Left ventricle myocardium superior (tissue), 1 donor: ENCODE measurements at regions not wholly inside any gene's neighbourhood (a gene's known extent, or its start where the extent isn't known, plus 50 kb on each side); places are given as distances from the start of the nearest gene placed in this dataset.

Source experiments
- ATAC-seq: fragments of 200-7000 bp; cut with Tn5 transposase; one replicate; pipeline ENCODE4 v1.9.1; 2020; ENCODE audit warnings: mild to moderate bottlenecking, moderate library complexity
- DNase-seq: peaks from one replicate; pipeline ENCODE4 v3.0.0-alpha.2; 2020
- intact Hi-C: fragments of 100-400 bp; cut with micrococcal nuclease; formaldehyde crosslinking; loops from one replicate; pipeline ENCODE4 v1.11.0; 2022
- donor health status: DM: no; HTN: yes; CAD: no; lungs with severe emphysema.

- no peak for ATAC-seq
- DNase-seq = no peak
- intact Hi-C loops = no loop called here
Observed at GRCh38 chr17:51527225-51527982, 267.1 kb downstream of the UTP18 start.

DNA sequence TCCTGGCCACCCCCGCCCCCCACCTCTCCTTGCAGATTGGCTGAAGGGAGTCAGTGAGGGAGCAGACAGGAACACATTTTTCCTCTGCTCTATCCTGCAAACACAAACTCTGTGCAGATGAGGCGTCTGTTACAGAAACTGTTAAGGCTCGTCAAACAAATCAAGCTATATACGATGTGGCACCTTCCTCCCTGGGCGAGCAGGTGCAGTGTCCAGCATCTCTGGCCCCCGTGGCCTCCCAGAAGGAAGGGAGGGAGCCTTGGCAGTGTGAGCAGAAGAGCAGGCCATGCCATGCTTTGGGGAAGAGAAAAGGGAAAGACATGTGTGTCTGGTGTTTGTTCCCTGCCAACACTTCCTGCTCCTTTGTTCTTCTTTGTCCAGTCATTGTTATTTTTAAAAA, 267.8 kb downstream of the UTP18 start:
- intact Hi-C loops = no loop called here
- DNase-seq (no peak), ATAC-seq (no peak)

- intact Hi-C loops = no loop called here
- ATAC-seq = no peak
- DNase-seq = no peak
Observed at GRCh38 chr17:51533219-51533618, 272.9 kb downstream of the UTP18 start.

DNA sequence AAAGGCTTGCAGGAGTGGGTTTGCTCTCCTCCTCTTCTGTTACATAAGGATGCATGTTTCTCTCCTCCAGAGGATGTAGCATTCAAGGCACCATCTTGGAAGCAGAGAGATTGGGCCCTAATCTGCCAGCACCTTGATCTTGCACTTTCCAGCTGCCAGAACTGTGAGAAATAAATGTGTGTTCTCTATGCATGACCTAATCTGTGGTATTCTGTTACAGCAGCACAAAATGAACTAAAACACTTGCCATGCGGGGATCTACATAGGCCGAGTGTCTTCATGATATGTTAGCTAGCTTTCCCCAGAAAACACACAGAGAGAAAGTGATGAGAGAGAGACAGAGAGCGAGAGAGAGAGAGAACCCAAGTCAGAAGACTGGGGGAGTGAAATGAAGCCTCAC, 273.5 kb downstream of the UTP18 start:
- DNase-seq (no peak), ATAC-seq (no peak)
- intact Hi-C loops = no loop called here

DNA sequence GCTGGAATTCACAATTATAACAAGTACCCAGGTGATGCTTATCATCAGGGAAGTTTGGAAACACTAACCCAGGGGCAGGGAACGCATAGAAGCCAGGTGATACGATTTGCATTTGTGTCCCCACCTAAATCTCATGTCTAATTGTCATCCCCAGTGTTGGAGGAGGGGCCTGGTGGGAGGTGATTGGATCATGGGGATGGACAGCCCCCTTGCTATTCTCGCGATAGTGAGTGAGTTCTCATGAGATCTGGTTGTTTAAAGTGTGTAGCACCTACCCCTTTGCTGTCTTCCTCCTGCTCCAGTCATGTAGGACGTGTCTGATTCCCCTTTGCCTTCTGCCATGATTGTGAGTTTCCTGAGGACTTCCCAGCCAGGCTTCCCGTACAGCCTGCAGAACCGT, 276.3 kb downstream of the UTP18 start:
- intact Hi-C loops = no loop called here
- DNase-seq (no peak), ATAC-seq (no peak)

GRCh38 chr17:51537996-51538550, 277.7 kb downstream of the UTP18 start:
- DNase-seq = no peak
- intact Hi-C loops = no loop called here
- no peak for ATAC-seq

GRCh38 chr17:51540151-51540550, 279.8 kb downstream of the UTP18 start:
- ATAC-seq = no peak
- no peak for DNase-seq
- intact Hi-C loops = no loop called here

DNA sequence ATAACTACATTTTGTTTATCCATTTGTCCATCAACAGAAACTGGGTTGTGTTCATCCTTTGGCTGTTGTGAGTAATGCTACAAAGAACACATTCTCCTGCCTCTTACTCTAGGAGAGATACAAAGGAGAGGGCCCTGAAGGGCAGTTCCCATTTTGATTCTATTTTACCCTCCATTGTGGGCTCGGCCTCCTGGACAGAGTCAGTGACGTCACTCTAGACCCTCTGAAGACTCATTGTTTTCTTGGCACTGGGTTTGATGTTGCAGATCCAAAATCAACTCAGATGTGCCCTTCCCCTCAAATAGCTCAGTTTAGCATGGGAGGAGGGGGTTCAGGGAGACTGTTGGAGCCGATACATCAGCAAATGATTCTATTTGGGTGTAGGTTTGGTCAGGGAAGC, 280.9 kb downstream of the UTP18 start:
- intact Hi-C loops = no loop called here
- ATAC-seq = no peak
- DNase-seq = no peak

- no peak for ATAC-seq
- intact Hi-C loops = no loop called here
Observed at GRCh38 chr17:51546114-51546513, 285.8 kb downstream of the UTP18 start.

DNA sequence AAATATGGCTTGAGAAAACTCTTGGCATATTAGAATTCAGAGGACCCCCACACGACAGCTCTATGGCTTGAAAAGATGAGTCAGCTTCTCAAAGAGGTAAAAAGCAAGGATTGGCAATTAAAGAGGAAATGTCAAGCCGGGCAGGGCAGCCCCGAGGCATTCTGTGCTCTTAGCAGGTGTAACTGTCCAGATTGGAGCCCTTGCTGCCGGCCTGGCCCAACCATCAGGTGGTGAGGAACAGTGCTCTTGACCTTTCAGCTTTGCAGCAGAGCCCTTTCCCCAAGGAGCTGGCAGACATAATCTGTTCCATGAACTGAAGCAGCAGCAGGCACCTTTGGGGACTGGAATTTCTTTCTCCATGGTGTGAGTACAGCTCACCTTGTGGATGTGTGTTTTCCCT, 287.8 kb downstream of the UTP18 start:
- DNase-seq (no peak), ATAC-seq (no peak)
- intact Hi-C loops = no loop called here

More at GRCh38 chr17:51546114-51546513, 285.8 kb downstream of the UTP18 start:
- no peak for DNase-seq

DNA sequence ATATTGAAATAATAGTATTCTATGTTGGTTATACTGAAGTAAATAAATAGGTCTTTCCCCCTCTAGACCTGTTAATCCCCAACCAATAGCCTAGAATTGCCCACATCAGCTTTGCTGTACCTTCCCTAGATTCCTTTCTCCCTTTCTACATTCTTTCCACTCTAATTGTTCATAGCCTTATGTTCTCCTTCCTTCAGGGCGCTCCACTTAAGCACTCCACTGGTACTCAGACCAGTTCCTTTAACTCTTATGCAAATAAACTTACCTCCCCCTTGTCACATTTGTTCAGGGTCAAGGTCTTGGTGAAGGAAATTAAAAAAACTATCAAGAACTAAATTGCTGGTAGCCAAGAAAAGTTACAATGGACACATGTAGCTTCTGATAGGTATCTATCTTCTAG, 294.8 kb downstream of the UTP18 start:
- DNase-seq (no peak), ATAC-seq (no peak)
- intact Hi-C loops = no loop called here

DNA sequence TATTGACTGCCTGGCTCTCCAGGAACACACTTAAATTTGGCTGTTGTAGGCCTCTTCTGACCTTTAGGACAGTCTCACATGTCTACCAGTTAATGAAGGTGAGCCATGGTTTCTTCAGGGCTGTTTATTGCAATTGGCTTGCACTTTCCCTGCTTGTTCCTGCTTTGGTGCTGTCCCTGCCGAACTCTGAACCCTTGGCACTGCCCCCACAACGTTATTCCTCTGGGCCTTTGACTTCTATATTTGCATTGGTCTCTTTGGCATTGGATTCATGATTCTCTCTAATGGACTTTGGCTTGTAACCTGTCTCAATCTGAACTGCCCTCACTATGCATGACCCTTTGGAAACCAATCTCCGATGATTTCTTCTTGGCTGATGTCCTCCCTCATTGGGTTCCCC, 299.4 kb downstream of the UTP18 start:
- DNase-seq (no peak), ATAC-seq (no peak)
- intact Hi-C loops = no loop called here

- intact Hi-C loops = no loop called here
- no peak for ATAC-seq
- DNase-seq = no peak
Observed at GRCh38 chr17:51560398-51560797, 300.1 kb downstream of the UTP18 start.

- intact Hi-C loops = no loop called here
- ATAC-seq (no peak), DNase-seq (no peak)
Observed at GRCh38 chr17:51563961-51564360, 303.6 kb downstream of the UTP18 start.

DNA sequence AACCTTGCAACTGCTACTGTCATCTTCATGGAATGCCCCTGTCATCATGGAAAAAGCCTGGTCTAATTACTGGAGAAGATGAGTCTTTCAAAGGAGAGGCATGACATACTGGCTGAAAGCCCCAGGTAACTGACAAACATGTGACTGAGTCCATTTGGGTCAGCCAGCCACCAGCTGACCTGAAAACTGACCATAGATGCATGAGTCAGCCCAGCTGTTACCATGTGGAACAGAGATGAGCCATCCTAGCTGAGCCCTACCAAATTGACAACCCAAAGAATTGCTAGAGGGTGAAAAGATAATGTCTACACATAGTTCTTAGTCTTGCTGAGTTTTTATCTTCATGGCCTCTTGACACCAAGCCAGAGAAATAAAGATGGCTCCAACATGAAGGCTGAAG, 311.8 kb downstream of the UTP18 start:
- intact Hi-C loops = no loop called here
- DNase-seq (no peak), ATAC-seq (no peak)
